GM18526 (cell line): ENCODE measurements at regions not wholly inside any gene's neighbourhood (a gene's known extent, or its start where the extent isn't known, plus 50 kb on each side); places are given as distances from the start of the nearest gene placed in this dataset.

ENCODE experiments used
- POLR2A ChIP-seq: IDR thresholded peaks from 3 replicates; pipeline ENCODE4 v1.6.1; 2011; ENCODE audit not compliant: insufficient read length; ENCODE audit errors: extremely low read depth

DNA sequence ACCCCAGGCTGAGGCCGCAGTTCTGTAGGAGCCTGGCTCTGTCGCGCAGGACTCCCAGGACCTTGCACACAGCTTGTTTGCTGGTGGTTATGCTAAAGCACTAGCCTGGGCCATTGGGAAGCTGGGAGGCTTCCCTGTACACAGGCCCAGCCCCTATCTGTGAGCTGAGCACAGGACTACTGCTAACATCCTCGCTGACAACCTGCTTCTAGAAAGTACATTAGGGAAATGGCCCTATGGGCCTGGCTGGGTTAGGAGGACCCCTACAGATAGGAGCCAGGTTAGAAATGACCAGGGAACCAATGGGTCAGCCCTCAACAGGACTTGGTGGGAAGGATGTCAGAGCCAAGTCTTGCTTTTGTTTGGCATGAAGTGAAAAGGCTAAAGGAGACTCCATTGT lies 219.4 kb upstream of the LNX1 start:
- TF ChIP-seq POLR2A, result no peak

DNA sequence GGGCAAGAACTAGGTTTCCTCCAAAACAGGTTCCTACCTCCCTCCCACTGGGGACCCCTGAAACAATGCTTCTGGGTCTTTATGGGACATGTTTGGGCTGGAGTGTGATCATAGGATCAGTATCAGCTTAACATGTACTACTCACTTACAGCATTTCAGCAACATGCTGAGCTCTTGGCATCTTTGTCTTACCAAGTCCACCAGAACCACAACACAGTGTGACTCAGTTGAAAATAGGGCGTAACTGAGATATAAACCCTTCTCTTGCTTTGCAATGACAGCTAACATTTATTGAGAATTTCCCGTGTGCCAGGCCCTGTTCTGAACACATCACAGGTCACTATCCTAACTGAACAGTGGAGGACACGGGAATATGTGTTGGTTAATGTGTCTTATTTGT lies 218.5 kb upstream of the LNX1 start:
- TF ChIP-seq POLR2A, result no peak

DNA sequence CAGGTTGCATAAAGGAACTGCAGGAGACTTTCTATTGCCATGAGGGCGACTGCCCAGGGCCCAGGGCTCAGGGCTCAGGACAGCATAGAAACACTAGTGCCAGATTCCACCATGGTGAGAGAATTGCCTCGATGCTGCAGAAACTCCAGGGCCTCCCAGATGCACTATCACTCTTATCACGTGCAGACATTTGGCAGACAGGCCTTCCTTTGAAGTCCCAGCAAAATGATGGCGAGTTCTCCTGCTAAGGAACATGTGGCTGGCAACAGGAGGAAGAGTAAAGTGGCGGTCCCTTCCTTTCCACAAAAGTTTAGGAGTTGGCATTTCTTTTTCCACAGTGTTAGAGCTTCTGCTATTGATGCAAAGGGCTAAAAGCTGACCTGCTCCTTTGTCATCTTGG lies 214.0 kb upstream of the LNX1 start:
- TF ChIP-seq POLR2A, result no peak

DNA sequence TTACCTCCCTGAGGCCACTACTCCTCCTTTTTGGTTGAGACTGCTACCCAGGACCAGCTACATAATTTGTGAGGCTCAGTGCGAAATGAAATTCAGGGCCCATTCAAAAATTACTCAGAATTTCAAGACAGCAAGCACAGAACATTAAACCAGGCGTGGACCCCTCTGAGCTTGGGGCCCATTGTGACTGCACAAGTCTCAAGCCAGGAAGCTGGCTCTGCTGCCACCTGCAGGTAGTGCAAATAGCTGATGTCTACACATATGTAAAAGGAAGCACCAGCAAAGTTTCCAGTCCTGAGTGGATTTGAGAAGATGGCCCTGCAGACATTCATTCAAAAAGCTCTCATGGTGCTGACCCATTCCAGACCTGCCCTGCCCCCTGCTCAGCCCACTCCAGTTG lies 213.4 kb upstream of the LNX1 start:
- no peak for TF ChIP-seq POLR2A

DNA sequence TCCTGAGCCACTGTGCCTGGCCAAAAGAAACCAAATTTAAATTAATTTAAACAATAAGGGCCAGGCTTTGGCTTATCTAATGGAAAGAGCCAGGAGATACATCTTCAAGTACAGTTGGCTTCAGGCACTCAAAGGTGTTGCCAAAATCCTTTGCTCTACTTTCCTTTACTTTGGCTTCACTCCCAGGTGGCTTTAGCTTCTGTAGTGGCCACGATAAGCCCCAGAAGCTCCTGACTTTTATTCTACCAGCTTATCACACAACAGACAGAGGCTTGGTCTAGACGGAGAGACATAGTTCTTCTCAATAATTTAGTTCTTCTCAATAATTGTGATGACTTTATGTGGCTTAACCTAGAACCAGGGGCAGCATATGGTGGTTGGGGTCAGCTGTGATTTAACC lies 211.2 kb upstream of the LNX1 start:
- no peak for TF ChIP-seq POLR2A

DNA sequence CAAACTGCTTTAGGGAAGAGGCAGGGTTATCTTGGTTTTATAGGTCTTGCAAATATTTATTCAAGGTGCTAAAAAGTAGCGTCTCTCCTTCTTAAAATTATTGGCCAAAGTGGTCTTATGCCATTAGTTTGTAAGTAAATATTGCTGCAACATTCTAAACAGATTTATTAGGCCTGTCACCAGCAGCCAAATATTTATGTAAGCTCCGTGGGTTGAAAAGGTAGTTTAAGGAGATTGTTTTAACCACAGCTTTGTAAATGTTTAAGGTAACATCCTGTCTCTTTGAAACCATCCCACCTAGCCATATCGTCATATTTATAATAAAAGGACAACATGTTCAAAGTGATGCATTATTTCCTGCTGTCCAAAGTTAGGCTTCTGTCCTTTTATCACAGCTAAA lies 210.1 kb upstream of the LNX1 start:
- no peak for TF ChIP-seq POLR2A

DNA sequence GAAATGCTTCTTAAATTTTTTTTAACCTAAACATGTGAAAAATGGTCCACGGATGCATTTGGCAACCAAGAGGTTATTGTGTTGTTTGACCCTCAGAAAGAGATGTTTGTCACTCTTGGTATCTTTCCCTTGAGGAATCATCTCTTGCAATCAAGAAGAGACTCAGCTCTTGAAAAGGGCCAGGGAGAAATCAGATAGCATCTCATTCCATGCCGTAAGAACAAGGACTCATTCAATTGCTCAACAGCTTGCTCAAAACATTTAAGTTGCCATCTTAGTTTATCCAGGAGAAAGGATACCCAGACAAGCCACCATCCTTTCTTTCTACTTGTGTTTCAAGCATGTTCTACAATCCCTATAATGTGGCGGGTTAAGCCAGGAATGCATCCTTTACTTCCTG lies 209.5 kb upstream of the LNX1 start:
- no peak for TF ChIP-seq POLR2A

DNA sequence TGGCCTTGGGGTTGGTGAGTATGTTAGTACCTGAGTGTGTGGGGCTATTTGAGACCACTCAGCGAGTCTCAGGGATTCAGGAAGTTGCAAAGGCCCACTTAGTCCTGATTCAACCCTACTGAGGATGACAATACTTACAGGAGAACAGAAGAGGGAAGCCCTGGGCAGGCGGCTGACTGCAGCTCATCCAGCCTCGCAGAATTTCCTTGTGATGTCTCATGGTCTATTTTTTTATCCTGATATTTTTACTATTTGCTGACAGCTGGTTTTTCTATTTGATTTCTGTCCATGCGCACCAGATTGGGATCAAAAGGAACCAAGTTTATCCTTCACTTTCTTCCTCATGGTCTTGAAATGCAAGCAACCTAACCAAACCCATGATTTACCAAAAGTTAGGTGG lies 201.8 kb upstream of the LNX1 start:
- no peak for TF ChIP-seq POLR2A

DNA sequence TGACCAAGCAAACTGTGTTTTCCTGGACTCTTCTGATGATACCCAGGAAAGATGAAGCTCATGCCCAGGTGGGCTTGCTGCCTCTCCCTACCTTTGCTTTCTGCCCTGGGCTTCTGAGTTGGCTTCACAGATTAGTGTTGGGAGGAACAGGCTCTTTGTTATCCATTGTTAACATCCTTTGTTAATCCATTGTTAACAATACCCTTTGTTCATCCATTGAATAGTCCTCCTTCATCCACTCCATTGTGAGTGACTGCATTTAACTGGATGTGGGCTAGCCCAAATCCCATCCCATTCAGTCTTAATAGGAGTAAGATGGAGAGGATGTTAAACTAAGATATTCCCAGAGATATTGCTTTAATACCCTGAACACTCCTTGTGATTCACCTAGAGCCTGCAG lies 199.0 kb upstream of the LNX1 start:
- no peak for TF ChIP-seq POLR2A

DNA sequence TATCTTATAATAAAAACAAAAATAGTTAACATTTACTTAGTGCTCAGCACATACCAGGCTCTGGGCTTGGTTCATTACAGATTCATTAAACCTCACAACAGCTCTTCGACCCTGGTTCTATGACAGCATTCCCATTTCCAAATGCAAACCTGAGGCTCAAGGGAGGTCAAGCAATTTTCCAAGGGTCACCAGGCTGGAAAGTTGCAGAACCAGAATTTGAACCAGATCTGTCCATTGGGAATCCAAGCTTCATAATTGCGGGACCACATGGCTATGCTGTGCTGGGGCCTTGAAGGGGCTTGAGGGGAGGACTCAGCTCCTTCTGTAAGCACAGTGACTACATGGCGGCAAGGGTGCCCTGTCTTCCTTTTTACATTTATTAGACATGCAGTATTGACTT lies 197.3 kb upstream of the LNX1 start:
- TF ChIP-seq POLR2A, result no peak

DNA sequence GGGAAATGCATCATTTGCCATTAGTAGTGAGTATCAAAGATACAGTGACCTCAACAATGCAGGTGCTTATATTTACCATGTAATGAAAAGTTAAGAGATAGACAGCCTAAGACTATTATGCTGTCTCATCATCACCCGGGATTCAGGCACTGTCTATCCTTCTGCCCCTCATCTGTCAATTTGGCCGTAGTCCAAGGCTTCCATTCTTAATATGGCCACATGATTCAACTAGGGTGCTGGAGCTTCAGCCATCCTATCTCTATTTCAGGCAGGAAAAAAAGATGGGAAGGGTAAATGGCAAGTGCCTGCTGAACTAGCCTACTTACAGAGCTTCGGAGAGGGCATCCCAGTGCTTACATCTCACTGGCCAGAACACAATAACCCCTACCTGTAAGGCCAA lies 196.7 kb upstream of the LNX1 start:
- no peak for TF ChIP-seq POLR2A

DNA sequence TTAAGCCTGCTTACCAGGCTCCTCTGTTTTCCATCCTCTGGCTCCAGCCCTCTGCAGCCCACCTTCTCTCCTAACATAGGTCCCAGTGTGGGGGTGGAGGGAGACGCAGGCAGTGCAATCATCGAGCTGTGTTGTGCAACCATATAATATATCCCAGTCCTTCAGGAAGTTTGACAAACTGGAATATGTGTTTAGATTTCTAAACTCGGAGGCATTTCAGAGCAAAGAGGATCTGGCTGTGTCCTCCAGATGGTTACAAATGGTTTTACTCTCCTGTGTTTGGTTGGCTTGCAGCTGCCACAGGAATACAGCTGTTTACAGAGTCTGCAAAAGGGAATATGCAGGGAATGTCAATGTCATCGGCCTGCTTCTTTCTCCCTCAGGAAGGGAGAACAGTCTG lies 195.3 kb upstream of the LNX1 start:
- TF ChIP-seq POLR2A, result no peak

DNA sequence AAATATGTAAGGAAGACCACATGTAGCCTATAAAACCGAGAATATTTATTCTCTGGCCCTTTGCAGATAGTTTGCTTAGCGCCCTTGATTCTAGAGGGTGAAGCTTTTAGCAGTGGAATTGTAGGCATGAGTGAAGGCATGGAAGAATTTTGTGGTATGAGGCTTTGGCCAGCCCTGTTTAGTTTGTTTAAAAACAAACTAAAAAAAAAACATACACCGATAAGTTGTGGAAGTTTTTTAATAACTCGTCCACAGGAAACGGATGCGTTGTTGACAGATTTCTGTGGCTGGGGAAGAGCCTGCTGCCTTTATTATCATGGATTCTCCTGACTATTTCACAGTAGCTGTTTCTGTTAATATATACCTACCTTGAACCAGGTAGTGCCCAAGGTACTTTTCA lies 194.7 kb upstream of the LNX1 start:
- TF ChIP-seq POLR2A, result no peak

DNA sequence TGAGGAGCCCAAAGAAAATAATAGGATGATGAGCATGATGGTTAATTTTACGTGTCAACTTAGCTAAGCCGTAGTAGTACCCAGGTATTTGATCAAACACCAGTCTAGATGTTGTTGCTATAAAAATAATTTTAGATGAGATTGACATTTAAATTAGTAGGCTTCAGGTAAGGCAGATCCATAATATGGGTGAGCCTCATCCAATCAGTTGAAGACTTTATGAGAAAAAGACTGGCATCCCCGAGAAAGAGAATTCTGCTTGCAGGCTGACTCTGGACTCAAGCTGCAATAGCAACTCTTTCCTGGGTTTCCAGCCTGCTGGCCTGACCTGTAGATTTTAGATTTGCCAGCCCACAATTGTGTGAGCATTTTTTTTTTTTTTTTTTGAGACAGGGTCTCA lies 192.8 kb upstream of the LNX1 start:
- no peak for TF ChIP-seq POLR2A

DNA sequence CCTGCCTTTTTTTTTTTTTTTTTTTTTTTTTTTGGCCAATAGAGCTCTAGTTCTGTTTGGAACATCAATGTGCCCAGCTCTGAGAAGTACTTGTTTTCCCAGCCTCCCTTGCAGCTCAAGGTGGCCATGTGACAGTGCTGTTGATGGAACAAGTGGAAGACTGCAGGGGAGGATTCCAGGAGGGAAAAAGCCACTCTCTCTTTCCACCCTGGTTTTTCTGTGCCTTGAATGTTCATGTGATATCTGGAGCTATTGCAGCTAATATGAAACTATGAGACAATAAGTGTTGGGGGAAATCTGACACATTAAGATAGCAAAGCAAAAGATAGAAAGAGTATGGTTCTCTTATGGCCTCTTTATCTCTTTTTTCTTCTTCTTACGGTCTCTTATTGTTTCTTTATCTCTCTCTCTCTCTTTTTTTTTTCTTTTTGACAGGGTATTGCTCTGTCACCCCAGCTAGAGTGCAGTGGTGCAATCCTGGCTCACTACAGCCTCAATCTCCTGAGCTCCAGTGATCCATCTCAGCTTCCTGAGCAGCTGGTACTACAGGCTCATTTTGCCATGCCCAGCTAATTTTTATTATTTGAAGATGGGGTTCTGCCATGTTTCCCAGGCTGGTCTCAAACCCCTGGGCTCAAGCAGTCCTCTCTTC lies 192.0 kb upstream of the LNX1 start:
- TF ChIP-seq POLR2A, result no peak

DNA sequence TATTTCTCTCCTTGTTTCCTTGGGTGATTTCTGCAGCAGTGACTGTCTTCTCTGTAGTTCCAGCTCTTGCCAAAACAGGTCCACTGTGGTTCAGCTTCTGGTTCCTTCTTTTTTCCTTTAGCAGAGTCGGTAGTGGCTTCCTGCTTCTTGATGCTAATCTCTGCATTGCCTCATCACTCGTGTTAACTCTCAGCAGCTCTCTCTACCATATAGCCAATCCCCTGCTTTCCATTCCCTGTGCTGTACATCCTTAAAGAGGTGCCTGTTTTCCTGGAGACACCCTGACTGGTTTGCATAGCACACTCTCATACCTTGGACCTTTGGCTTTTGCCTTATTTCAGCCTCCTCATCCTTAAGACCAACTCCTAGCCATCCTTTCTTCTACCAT lies 191.2 kb upstream of the LNX1 start:
- TF ChIP-seq POLR2A, result no peak

DNA sequence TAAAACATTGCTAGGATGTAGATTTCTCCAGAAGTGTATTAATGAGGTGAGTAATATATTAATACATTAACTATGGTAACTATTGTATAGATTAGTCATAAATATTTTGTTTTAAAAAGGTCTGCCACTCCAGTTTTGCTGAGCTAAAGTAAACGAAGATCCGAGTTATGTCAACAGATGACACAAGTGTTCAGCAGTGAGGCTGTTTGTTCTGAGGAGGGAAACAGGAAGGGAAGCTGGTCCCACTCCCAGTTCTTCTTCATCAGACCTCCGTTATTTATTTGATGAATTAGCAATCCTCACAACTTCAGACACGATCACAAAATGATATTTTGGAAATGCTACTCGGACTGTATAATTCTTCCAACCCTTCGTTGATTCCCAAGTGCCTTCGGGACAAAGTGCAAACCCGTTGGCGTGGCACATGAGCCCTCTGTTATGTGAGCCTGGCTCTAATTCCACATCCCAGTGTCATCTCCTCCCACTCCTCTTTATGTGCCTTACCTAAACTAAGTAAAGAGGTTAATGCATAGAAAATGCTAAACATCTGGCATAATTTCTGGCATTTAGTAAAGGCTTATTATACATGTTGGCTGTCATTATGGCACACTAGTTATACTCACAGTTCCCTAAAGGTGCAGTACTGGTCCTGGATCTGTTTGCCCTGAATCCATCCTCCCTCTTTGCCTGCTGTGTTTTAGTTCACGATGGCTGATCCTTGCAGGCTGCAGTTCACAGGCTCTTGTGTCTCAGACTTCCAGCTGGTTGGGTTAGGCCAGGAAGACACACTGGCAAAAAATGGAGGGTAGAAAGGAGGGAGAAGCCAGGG lies 190.6 kb upstream of the LNX1 start:
- TF ChIP-seq POLR2A, result no peak

DNA sequence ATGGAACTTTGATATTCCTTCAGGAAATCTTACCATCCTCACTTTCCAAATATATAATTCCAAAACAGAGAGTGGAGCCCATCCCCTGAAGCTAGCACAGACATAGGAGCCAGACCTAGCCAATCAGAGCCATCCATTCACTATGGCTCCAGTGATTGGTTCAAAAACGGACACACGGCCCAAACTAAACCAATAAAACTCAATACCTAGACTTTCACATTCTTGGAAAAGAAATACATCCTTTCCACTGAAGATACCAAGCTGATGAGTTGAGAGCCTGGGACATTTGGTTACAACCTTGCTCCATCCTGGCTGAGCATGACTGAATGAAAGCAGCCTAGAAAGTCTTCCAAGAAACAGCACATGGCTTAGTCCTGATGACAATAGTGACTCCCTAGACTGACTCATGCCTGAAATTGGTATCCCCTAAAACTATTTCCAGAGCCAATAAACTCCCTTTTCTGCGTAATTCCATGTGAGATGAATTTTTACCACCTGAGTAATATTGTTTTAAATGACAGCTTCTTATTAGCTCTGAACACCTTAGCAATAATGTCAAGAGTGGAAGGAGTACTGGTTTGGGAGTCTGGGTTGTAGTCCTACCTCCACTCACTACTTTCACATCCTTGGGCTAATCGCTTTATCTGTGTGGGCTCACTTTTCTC lies 189.6 kb upstream of the LNX1 start:
- TF ChIP-seq POLR2A, result no peak
